LNCAP (cell line): ENCODE measurements at regions not wholly inside any gene's neighbourhood (a gene's known extent, or its start where the extent isn't known, plus 50 kb on each side); places are given as distances from the start of the nearest gene placed in this dataset.

ENCODE experiments used
- CTCF ChIP-seq: fragments of 450-650 bp; IDR thresholded peaks from 2 replicates; pipeline ENCODE4 v1.5.1; 2017; ENCODE audit warnings: mild to moderate bottlenecking

- TF ChIP-seq CTCF = no peak
Observed at GRCh38 chr15:66941791-66942190, 123.6 kb upstream of the SMAD3 start.

- no peak for TF ChIP-seq CTCF
Observed at GRCh38 chr15:66942649-66943390, 122.6 kb upstream of the SMAD3 start.

GRCh38 chr15:66943456-66944095 lies 121.8 kb upstream of the SMAD3 start:
- no peak for TF ChIP-seq CTCF

- no peak for TF ChIP-seq CTCF
Observed at GRCh38 chr15:66944121-66944520, 121.3 kb upstream of the SMAD3 start.

- no peak for TF ChIP-seq CTCF
Observed at GRCh38 chr15:66945286-66945685, 120.1 kb upstream of the SMAD3 start.

- TF ChIP-seq CTCF = no peak
Observed at GRCh38 chr15:66945842-66946241, 119.6 kb upstream of the SMAD3 start.

- TF ChIP-seq CTCF = peak; percentile 87
Observed at GRCh38 chr15:66946578-66947164, 118.7 kb upstream of the SMAD3 start.
